NB4 (cell line): ENCODE measurements at regions not wholly inside any gene's neighbourhood (a gene's known extent, or its start where the extent isn't known, plus 50 kb on each side); places are given as distances from the start of the nearest gene placed in this dataset.

Source experiments
- POLR2A ChIP-seq: IDR thresholded peaks from 2 replicates; pipeline ENCODE4 v1.6.1; 2011; ENCODE audit warnings: mild to moderate bottlenecking; ENCODE audit not compliant: insufficient read length; ENCODE audit errors: extremely low read depth
- TF ChIP-seq, protein P1 (sequence below): IDR thresholded peaks from one replicate; pipeline ENCODE4 v1.5.1; 2012; ENCODE audit warnings: low read depth, low read length

DNA sequence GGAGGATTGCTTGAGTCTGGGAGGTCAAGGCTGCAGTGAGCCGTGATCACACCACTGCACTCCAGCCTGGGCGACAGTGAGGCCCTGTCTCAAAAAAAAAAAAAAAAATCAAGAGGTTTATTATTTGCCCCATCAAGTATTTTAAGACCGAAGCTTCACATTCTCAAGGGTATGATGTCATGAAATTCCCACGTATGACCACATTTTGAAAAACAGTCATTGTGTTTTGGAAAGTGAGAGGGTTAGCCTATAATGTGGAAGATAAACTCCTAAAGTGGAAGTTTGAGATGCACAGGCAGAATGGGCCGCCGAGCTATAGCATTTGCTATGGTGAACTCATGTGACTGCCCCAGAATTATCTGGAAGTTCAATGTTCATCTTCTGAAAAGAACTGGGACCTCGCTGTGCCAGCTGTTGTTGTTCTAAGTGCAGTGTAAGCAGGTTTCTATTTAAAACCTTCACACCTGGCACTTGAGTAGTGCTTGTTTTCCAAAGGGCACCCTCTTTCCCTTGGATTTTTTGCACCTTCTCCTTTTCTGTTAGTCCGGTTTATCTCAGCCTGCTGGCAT lies 96.9 kb upstream of the SLC25A33 start:
- TF ChIP-seq, protein P1, sequence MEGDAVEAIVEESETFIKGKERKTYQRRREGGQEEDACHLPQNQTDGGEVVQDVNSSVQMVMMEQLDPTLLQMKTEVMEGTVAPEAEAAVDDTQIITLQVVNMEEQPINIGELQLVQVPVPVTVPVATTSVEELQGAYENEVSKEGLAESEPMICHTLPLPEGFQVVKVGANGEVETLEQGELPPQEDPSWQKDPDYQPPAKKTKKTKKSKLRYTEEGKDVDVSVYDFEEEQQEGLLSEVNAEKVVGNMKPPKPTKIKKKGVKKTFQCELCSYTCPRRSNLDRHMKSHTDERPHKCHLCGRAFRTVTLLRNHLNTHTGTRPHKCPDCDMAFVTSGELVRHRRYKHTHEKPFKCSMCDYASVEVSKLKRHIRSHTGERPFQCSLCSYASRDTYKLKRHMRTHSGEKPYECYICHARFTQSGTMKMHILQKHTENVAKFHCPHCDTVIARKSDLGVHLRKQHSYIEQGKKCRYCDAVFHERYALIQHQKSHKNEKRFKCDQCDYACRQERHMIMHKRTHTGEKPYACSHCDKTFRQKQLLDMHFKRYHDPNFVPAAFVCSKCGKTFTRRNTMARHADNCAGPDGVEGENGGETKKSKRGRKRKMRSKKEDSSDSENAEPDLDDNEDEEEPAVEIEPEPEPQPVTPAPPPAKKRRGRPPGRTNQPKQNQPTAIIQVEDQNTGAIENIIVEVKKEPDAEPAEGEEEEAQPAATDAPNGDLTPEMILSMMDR: no peak
- no peak for TF ChIP-seq POLR2A
